ENCODE measurements at regions not wholly inside any gene's neighbourhood (a gene's known extent, or its start where the extent isn't known, plus 50 kb on each side); places are given as distances from the start of the nearest gene placed in this dataset.

DNA sequence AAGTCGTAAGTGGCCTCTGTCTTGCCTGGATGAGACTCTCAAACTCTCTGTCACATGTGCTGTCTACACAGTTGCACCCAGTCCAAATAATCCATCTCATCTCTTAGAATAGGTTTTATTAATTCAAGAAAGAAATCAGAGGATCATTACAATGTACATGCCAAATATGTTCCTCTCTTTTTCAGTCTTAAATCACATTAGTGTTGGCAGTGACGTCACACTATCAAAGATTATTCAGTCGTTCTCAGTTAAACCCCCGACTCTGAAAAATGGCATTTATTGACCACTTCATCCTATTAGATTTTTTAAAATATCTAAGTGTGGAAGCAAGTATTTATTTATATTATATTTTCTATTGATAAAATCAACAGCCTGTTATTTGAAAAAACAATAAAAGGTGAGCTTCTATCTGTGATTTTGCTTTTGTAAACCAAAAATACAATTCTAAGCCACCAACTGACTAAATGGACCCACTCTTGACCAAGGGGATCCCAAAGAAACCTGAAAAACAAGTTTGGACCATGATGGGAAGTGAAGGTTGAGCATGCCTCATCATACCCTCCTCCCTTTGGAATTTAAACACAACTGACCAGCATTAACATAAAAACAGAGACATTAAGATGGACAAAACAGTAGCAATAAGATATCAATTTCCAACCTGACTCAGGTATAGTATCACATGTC is 1894.4 kb upstream of the LRRTM1 start:
- TF ChIP-seq, protein P1, sequence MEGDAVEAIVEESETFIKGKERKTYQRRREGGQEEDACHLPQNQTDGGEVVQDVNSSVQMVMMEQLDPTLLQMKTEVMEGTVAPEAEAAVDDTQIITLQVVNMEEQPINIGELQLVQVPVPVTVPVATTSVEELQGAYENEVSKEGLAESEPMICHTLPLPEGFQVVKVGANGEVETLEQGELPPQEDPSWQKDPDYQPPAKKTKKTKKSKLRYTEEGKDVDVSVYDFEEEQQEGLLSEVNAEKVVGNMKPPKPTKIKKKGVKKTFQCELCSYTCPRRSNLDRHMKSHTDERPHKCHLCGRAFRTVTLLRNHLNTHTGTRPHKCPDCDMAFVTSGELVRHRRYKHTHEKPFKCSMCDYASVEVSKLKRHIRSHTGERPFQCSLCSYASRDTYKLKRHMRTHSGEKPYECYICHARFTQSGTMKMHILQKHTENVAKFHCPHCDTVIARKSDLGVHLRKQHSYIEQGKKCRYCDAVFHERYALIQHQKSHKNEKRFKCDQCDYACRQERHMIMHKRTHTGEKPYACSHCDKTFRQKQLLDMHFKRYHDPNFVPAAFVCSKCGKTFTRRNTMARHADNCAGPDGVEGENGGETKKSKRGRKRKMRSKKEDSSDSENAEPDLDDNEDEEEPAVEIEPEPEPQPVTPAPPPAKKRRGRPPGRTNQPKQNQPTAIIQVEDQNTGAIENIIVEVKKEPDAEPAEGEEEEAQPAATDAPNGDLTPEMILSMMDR (optimal IDR thresholded peaks at IDR 0.05 in 1 of 3, IDR thresholded peaks at IDR 0.05 in 1 of 3, conservative IDR thresholded peaks at IDR 0.05 in 1 of 3; ENCODE audit: extremely low read depth in 1 of 3, insufficient read depth in 2 of 3, low read length in 3 of 3) = no peak
- no peak for TF ChIP-seq EZH2 (IDR thresholded peaks at IDR 0.05; ENCODE audit: low read length)
